ENCODE measurements at regions not wholly inside any gene's neighbourhood (a gene's known extent, or its start where the extent isn't known, plus 50 kb on each side); places are given as distances from the start of the nearest gene placed in this dataset.
A peak's percentile ranks its signal among the peaks of the same experiment; 100 is the strongest.

DNA sequence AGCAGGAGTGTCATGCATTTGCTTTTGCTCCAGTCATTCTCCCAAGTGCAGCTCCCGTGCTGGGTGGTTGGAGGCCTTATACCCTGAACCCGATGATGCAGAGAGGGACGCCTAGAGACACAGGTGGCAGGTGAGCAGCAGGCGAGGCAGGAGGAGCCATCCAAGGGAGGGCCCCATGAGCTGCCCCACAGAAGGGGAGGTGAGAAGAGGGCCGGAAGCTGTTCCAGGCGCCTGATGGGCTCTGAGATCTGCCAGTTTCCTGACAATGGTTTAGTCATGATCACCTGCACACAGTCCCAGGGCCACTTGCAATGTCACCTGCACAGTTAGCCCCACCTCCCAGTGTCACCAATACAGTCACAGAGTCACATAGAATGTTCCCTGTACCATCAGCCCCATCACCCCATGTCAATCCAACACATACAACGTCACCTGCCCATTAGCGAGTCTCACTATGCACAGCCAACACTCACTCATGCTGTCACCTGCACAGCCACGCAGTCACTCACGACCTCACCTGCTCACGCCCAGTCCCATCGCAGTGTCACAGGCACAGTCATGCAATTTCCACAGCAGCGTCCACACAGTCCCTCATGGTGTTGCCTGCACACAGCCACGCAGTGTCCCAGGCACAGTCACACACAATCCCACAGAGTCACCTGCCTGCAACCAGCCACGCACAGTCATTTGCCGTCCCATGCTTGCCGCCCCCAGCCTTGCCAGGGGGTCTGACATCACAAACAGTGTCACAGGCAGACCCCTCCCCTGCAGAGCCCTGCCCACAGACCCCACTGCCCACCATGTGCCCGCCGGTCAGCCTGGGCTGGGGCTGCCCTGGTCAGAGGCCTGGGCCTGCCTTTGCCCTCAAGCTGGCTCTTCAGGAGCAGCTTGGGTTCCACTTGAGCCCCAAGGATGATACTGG, 113.4 kb downstream of the LHX2 start:
- DNase-seq (no peak), FAIRE-seq (no peak)
- no peaks in the 10 kb centered on the region for H3K27me3 ChIP-seq (ENCODE audit: control insufficient read depth, insufficient read depth, low read length)
- no peaks in the 10 kb centered on the region for H3K4me1 ChIP-seq (ENCODE audit: control insufficient read depth in 2 of 3, insufficient read depth in 2 of 3, low read depth in 1 of 3, low read length in 3 of 3)
- H3K4me3 ChIP-seq (ENCODE audit: low read length in 3 of 3), result no peak overlapping the region
- H3K9ac ChIP-seq (ENCODE audit: low read length in 3 of 3), result no peak overlapping the region
- TF ChIP-seq, protein P1, sequence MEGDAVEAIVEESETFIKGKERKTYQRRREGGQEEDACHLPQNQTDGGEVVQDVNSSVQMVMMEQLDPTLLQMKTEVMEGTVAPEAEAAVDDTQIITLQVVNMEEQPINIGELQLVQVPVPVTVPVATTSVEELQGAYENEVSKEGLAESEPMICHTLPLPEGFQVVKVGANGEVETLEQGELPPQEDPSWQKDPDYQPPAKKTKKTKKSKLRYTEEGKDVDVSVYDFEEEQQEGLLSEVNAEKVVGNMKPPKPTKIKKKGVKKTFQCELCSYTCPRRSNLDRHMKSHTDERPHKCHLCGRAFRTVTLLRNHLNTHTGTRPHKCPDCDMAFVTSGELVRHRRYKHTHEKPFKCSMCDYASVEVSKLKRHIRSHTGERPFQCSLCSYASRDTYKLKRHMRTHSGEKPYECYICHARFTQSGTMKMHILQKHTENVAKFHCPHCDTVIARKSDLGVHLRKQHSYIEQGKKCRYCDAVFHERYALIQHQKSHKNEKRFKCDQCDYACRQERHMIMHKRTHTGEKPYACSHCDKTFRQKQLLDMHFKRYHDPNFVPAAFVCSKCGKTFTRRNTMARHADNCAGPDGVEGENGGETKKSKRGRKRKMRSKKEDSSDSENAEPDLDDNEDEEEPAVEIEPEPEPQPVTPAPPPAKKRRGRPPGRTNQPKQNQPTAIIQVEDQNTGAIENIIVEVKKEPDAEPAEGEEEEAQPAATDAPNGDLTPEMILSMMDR (IDR thresholded peaks at IDR 0.05; ENCODE audit: borderline replicate concordance, extremely low read depth, insufficient read depth), result no peak
- H3K9me3 ChIP-seq (ENCODE audit: control insufficient read depth in 2 of 3, insufficient read depth in 1 of 3, low read length in 3 of 3), result peaks cover 0 to 6% (median 0%) of the 10 kb centered on the region in 3 donors
- no peak overlapping the region for H3K27ac ChIP-seq (ENCODE audit: low read depth in 2 of 2, low read length in 2 of 2)
- intact Hi-C loops (cut with DNase I), result no loop called here
- H3K36me3 ChIP-seq (ENCODE audit: control insufficient read depth in 2 of 3, insufficient read depth in 3 of 3, low read length in 3 of 3), result no peaks in the 10 kb centered on the region

DNA sequence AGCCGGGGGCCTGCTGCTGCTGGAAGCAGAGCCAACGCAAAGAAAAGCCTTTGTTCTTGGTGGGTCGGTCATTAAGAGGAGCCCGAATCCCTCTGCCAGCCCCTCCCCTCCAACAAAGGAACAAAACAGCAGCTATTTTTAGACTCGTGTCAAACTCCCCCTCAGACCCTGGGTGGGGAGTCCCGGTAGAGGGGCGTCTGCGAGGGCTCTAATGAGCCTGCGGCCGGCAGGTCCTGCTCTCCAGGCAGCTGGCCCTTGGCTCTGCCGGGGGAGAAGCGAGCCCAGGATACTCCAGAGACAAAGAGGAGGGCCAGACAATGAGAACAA, 114.0 kb downstream of the LHX2 start:
- Histone ChIP-seq H3K27me3 (ENCODE audit: control insufficient read depth, insufficient read depth, low read length) (no peaks in the 10 kb centered on the region), H3K4me3 (ENCODE audit: low read length in 3 of 3) (no peak overlapping the region), H3K36me3 (ENCODE audit: control insufficient read depth in 2 of 3, insufficient read depth in 3 of 3, low read length in 3 of 3) (no peaks in the 10 kb centered on the region), H3K4me1 (ENCODE audit: control insufficient read depth in 2 of 3, insufficient read depth in 2 of 3, low read depth in 1 of 3, low read length in 3 of 3) (no peaks in the 10 kb centered on the region), H3K9me3 (ENCODE audit: control insufficient read depth in 2 of 3, insufficient read depth in 1 of 3, low read length in 3 of 3) (peaks cover 0 to 6% (median 0%) of the 10 kb centered on the region in 3 donors), H3K9ac (ENCODE audit: low read length in 3 of 3) (no peak overlapping the region), H3K27ac (ENCODE audit: low read depth in 2 of 2, low read length in 2 of 2) (no peak overlapping the region)
- TF ChIP-seq, protein P1 (IDR thresholded peaks at IDR 0.05; ENCODE audit: borderline replicate concordance, extremely low read depth, insufficient read depth), result no peak
- DNase-seq (no peak), FAIRE-seq (no peak)
- intact Hi-C loops (cut with DNase I), result no loop called here

DNA sequence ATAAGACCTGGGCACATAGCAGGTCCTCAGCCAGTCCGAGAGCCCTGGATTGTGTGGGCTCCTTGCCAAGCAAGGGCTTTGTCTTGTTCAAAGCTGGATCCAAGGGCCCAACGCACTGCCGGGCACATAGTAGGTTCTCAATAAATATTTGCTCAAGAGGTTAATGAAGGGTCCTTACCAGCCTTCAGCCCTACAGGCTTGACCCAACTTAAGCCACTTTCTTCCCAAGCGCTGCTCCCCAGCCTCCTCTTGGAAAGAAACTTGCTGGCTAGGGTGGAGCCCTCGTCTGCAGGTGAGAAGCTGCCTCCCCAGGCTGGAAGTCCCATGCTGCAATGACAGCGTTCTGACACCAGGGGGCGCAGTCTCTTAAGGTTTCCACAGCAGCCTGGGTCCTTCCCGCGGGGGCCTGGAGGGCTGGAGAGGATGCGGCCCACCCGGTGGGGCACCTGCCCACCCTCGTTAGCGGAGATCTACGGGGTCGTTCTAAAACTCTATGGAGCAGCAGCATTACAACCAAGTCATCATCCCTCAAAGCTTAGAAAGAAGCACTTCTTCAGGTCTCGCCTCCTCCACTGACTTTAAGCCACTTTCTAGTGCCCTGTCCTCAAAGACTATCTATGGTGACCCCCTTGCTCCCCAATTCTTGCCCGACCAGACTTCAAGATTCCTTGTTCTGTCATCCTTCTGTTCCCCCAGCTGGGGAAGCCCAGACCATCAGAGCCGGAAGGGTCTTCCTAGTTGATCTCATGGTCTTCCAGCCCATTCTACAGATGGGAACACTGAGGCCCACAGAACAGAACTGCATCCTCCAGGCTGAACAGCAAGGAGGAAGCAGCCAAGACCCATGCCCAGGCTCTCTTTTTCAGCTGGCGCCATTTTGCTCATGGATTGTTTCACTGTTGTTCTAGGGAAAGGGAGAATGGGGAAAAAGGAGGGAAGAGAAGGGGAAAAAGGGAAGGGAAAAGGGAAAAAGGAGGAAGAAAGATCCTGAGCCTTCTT, 115.4 kb downstream of the LHX2 start:
- Histone ChIP-seq H3K9ac (ENCODE audit: low read length in 3 of 3) (no peak overlapping the region), H3K9me3 (ENCODE audit: control insufficient read depth in 2 of 3, insufficient read depth in 1 of 3, low read length in 3 of 3) (peaks cover 0 to 2% (median 0%) of the 10 kb centered on the region in 3 donors), H3K4me3 (ENCODE audit: low read length in 3 of 3) (no peak overlapping the region), H3K27ac (ENCODE audit: low read depth in 2 of 2, low read length in 2 of 2) (no peak overlapping the region), H3K27me3 (ENCODE audit: control insufficient read depth, insufficient read depth, low read length) (no peaks in the 10 kb centered on the region), H3K36me3 (ENCODE audit: control insufficient read depth in 2 of 3, insufficient read depth in 3 of 3, low read length in 3 of 3) (no peaks in the 10 kb centered on the region), H3K4me1 (ENCODE audit: control insufficient read depth in 2 of 3, insufficient read depth in 2 of 3, low read depth in 1 of 3, low read length in 3 of 3) (no peaks in the 10 kb centered on the region)
- intact Hi-C loops (cut with DNase I), result no loop called here
- TF ChIP-seq, protein P1 (IDR thresholded peaks at IDR 0.05; ENCODE audit: borderline replicate concordance, extremely low read depth, insufficient read depth), result peak; percentile 97
- peak; percentile 71 to 85 (median 78) for DNase-seq
- no peak for FAIRE-seq

Data from kidney (tissue), 13 donors.